ENCODE measurements at regions not wholly inside any gene's neighbourhood (a gene's known extent, or its start where the extent isn't known, plus 50 kb on each side); places are given as distances from the start of the nearest gene placed in this dataset.

DNA sequence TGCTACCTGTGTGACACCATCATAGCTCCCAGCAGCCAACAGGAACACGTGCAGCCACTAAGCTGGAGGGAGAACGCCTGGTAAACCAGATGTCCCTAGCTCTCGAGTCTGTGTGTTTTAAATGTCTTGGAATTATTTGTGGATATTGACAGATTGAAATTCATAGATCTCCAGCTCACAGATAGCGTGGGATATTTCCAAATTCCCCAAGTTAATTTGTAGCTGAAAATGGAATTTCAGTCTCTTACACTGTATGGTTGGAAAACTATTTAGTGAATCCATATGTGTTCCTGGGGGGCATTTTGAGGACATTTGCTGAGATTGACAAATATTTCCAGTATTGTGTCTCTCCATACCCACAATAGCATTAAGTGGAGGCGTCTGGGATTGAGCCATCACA is 618.6 kb upstream of the TMEM132C start:
- DNase-seq, result no peak

GRCh38 chr12:127649961-127650360 is 617.0 kb upstream of the TMEM132C start:
- DNase-seq, result no peak

- no peak for DNase-seq
Measured at GRCh38 chr12:127650626-127651025, 616.3 kb upstream of the TMEM132C start.

DNA sequence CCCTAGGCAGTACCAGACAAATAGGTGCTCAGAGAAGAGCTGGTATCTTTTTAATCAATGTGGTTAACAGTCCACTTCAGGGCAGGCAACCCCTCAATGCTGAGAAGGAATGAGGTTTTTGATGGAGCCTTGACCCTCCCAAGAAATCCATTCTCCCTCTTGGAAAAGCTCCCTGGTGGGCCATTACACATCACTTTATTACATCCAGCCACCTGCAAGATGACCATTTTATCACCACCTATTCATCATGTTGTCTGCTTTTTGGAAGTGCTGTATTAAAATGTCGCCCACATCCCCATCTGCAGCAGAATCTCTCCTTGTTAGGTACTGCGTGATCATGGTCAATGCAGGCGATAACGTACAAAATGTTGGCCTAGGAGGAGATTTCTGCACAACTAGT is 614.7 kb upstream of the TMEM132C start:
- DNase-seq, result no peak

DNA sequence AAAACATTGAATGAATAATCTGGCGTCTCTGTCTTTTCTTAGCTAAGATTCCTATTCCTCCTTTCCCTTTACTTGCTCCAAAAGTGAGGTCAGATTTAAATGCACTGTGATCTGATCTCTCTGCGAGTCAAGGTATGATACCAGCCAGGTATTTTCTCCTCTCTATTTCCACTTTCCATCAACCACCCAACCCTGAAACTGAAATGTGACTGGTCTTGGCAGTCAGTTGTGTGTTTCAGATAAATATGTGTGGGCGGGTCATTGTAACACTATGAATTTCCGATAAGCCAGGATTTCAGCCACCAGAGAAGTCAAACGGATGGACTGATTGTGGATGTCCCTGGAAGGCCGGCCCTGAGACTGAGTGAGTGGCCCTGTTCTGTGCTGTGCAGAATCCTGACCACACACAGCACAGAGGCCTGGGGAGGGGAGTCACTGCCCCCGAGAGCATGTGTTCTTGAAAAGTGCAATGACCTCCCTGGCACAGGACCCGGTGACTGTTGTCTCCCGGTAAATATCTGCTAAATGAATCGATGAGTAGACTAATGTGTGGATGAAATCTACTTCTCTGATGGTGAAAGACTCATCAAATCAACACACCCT is 612.5 kb upstream of the TMEM132C start:
- no peak for DNase-seq

DNA sequence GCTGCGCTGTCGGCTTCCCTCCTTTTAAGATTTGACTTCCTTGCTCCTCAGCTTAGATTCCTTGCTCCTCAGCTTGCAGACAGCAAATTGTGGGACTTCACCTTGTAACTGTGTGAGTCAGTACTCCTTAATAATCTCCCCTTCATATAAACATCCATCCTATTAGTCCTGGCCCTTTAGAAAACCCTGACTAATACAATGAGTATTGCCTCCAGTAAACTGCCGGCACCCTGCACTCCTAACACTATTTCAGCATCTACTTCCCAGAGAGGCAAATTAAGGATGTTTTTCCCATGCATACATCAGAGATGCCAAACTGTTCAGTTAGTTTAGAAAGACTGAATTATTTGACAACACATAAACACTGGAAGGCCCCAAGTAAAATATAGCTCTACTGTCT is 611.3 kb upstream of the TMEM132C start:
- no peak for DNase-seq

DNA sequence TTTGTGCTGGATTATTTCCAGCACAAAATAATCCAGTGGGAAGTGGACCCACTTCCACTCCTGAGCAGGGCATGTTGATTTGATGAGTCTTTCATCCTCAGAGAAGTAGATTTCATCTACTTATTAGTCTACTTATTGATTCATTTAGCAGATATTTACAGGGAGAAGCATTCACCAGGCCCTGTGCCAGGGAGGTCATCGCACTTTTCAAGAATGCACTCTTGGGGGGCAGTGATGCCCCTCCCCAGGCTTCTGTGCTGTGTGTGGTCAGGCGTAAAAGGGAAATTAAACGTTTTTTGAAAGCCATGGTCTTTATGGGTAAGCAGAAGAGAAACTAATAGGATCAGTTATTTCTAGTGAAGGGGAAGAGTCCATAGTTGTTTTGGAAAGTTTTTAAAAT is 610.7 kb upstream of the TMEM132C start:
- no peak for DNase-seq

DNA sequence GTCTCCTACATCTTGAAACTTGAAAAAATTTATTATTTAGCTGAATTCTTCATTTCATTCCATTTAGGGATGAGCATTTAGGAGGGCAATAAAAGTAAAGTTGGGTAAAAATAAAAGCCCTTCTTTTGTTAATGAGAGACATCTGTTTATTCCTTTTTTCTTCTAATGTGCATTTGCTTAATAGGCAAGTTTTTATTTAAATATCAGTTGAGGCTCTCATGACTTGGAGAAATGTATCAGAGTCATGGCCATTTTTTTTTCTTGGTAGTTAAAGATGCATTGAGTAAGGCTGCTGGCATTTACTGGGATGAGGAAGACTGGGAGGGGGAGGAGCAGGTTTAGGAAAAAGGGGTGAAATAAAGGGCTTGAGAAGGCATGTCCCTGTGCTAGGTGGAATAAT is 609.9 kb upstream of the TMEM132C start:
- no peak for DNase-seq

GRCh38 chr12:127660961-127661360 is 606.0 kb upstream of the TMEM132C start:
- DNase-seq, result no peak

- no peak for DNase-seq
Measured at GRCh38 chr12:127663716-127664115, 603.3 kb upstream of the TMEM132C start.

- DNase-seq, result no peak
Measured at GRCh38 chr12:127664901-127665300, 602.1 kb upstream of the TMEM132C start.

- no peak for DNase-seq
Measured at GRCh38 chr12:127667131-127667685, 599.8 kb upstream of the TMEM132C start.

DNA sequence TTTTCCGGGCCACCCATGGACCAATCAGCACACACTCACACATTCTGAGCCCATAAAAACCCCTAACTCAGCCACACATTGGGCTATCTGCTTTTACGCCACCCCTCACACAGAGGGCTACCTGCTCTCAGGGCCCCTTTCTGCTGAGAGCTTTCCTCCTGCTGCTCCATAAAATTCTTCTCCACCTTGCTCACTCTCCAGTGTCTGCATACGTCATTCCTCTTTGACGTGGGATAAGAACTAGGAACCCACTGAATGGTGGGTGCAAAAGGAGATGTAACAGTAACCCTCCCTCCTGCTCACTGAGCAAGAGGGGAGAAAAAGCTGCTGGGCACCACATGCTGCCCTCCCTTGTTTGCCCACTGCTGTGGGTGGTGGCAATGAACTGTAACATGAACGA is 596.7 kb upstream of the TMEM132C start:
- DNase-seq, result no peak

- no peak for DNase-seq
Measured at GRCh38 chr12:127670796-127671195, 596.2 kb upstream of the TMEM132C start.

DNA sequence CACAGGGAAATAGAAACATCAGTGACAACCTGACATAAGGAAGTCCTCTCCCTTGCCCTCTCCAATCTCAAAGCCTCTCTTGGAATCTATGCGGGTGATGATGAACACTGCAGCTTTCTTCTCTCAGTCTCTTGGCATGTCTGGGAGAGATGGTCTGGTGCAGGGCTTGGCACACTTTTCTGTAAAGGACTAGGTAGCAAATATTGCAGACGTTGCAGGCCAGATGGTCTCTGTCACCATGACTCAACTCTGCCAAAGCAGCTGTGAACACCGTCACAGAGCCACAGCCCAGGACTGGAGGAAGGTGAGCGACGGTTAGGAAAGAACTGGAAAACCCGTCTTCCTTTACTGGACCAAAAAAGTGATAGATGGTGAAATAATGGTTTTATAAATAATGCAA is 591.0 kb upstream of the TMEM132C start:
- DNase-seq, result no peak

DNA sequence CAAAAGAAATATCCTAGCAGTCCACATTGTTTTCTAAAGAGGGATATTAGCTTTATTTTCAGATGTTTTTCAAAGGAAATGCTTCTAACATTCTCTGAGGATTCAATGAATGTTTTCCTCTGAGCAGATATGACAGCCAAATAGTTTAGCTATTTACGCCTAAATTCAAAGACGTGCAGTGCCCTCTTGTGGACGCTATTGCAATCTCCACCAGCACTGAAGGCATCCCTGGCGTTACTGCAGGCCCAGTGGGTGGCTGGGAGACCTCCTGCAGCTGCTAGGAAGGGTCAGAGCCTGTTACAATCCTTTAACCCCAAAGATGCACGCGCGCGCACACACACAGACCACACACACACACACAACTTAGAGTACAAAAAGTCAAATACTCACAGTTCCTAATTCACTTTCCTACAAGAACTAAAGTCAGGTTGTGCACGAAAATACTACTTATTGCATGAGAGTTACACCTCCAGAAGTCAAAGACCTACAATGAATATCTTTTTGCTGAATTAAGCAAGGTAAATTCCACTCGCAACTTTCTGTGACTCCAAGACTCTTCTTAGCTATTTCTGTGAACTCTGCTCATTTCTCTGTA is 589.3 kb upstream of the TMEM132C start:
- DNase-seq, result peak; percentile 77

- DNase-seq, result no peak
Measured at GRCh38 chr12:127678945-127679344, 588.0 kb upstream of the TMEM132C start.

GRCh38 chr12:127680516-127680915 is 586.5 kb upstream of the TMEM132C start:
- DNase-seq, result no peak

GRCh38 chr12:127681151-127681754 is 585.7 kb upstream of the TMEM132C start:
- DNase-seq, result no peak

DNA sequence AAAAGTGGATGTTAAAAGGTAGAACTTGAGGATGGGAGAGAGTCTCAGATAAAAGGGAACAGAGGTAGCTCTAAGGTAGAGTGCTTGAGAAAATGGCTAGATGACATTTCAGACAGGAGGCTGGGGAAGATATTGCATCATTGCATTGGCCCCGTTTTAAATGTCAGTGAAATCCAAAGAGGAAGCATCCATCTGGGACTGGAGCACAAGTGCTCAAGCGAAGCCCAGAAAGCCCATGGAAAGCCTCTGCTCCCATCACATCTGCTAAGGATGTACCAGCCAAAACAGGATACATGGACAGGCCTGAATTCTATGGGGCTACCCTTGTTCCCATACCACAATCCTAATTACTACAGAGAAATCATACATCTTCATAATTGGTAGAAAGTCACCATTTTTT is 581.5 kb upstream of the TMEM132C start:
- DNase-seq, result no peak

DNA sequence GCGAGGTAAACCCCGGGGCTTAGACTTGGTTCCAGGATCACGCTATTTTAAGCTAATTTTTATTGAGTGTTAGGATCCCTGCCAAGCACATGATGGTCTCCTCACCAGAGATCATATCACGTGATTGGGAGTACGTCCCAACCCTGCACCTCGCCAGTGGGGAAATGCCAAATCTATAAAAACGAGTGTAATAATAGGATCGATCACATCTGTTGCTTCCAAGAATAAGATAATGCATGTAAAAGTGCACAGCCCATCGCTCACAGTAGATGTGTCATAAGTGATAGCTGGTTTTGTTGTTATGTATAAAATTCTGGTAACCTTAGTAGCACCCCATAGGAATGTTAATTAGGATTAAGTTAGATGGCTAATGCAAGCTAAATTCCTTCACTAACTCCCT is 581.0 kb upstream of the TMEM132C start:
- DNase-seq, result no peak

- DNase-seq, result no peak
Measured at GRCh38 chr12:127687181-127687580, 579.8 kb upstream of the TMEM132C start.

- DNase-seq, result no peak
Measured at GRCh38 chr12:127688906-127689428, 578.0 kb upstream of the TMEM132C start.

- DNase-seq, result no peak
Measured at GRCh38 chr12:127690161-127690560, 576.8 kb upstream of the TMEM132C start.

Data from left kidney (tissue), 1 donor.